Urinary bladder (tissue), 3 donors: ENCODE measurements at regions not wholly inside any gene's neighbourhood (a gene's known extent, or its start where the extent isn't known, plus 50 kb on each side); places are given as distances from the start of the nearest gene placed in this dataset.

Source experiments
- DNase-seq: peaks from one replicate; pipeline ENCODE4 v3.0.0-alpha.2; 2015; ENCODE audit errors: extremely low spot score
- H3K27ac ChIP-seq: one replicate; pipeline ENCODE4 v1.5.1; 2013; ENCODE audit warnings: low read depth, mild to moderate bottlenecking, moderate library complexity
- H3K36me3 ChIP-seq: one replicate; pipeline ENCODE4 v1.6.1; 2013; ENCODE audit warnings: mild to moderate bottlenecking, moderate library complexity; ENCODE audit not compliant: insufficient read depth
- H3K4me1 ChIP-seq: one replicate; pipeline ENCODE4 v1.6.1; 2013; ENCODE audit warnings: mild to moderate bottlenecking, moderate library complexity; ENCODE audit not compliant: insufficient read depth
- H3K4me3 ChIP-seq: one replicate; pipeline ENCODE4 v1.5.1; 2013; ENCODE audit warnings: low read depth, low read length
- WGBS: extraction: QIAGEN DNeasy Blood & Tissue Kit; methylation state at CpG from one replicate; pipeline ENCODE4 v1.1.7; 2013; 5-methylcytosine and 5-hydroxymethylcytosine counted together
- donor health status: healthy with polysubstance abuse.
- donor health status: healthy.

GRCh38 chr7:16301291-16301690, 120.0 kb downstream of the CRPPA start:
- Histone ChIP-seq H3K36me3 (no peaks in the 10 kb centered on the region), H3K4me3 (no peak overlapping the region), H3K4me1 (no peaks in the 10 kb centered on the region), H3K27ac (no peak overlapping the region)
- WGBS, result 53% methylated on average over 4 of the region's 4 CpGs
- no peak for DNase-seq

GRCh38 chr7:16300361-16300895, 120.9 kb downstream of the CRPPA start:
- no peak for DNase-seq
- no peak overlapping the region for H3K27ac ChIP-seq
- 78% methylated on average over 3 of the region's 3 CpGs for WGBS
- H3K36me3 ChIP-seq, result no peaks in the 10 kb centered on the region
- no peak overlapping the region for H3K4me3 ChIP-seq
- no peaks in the 10 kb centered on the region for H3K4me1 ChIP-seq

GRCh38 chr7:16299853-16300252, 121.5 kb downstream of the CRPPA start:
- H3K4me1 ChIP-seq, result no peaks in the 10 kb centered on the region
- H3K36me3 ChIP-seq, result no peaks in the 10 kb centered on the region
- no peak for DNase-seq
- WGBS, result 52% methylated on average over 5 of the region's 5 CpGs
- no peak overlapping the region for H3K4me3 ChIP-seq
- no peak overlapping the region for H3K27ac ChIP-seq

GRCh38 chr7:16298221-16298620, 123.1 kb downstream of the CRPPA start:
- Histone ChIP-seq H3K36me3 (no peaks in the 10 kb centered on the region), H3K4me1 (no peaks in the 10 kb centered on the region), H3K27ac (no peak overlapping the region), H3K4me3 (no peak overlapping the region)
- DNase-seq, result no peak

DNA sequence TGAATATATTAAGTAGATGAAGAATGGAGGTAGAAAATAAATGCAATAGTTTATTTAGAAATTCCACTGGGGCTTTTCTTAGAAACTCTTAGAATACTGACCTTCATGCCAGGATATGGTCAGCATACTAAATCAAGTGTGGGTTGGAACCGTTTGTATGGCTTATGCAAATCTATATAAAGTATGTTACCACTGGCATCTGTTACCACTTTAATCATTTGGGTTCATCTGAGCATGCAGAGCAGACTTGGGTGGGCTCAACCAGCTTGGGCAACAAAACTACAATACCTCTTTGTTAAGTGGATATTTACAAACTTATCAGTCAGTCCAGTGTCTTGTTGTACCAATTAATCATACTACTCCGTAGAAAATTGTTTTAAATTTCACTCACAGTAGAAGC, 125.8 kb downstream of the CRPPA start:
- no peak for DNase-seq
- H3K4me1 ChIP-seq, result no peaks in the 10 kb centered on the region
- no peak overlapping the region for H3K4me3 ChIP-seq
- H3K36me3 ChIP-seq, result no peaks in the 10 kb centered on the region
- 45% methylated on average over 2 of the region's 2 CpGs for WGBS
- H3K27ac ChIP-seq, result no peak overlapping the region

GRCh38 chr7:16293669-16294425, 127.5 kb downstream of the CRPPA start:
- Histone ChIP-seq H3K4me1 (no peaks in the 10 kb centered on the region), H3K36me3 (no peaks in the 10 kb centered on the region), H3K4me3 (no peak overlapping the region), H3K27ac (no peak overlapping the region)
- no peak for DNase-seq
- WGBS, result 87% methylated on average over 3 of the region's 3 CpGs

DNA sequence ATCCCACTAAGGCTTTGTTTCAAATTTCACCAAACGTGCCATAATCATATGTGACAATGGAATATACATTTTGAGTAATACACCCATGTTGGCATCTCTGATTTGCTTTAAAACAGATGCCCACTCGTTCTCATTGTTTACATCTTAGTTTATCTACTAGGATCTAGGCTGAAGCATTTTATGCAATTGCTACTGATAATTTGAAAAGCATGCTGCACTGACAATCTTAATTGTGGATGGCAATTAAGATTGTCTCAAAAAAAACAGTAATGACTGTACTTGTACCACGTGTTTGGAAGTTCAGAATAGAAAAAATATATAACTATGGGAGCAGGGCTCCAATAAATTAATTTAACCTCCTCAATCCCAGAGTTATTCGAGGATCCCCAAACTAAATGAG, 136.8 kb downstream of the CRPPA start:
- H3K36me3 ChIP-seq, result no peaks in the 10 kb centered on the region
- H3K27ac ChIP-seq, result no peak overlapping the region
- WGBS, result 70% methylated on average over 4 of the region's 4 CpGs
- no peak for DNase-seq
- H3K4me1 ChIP-seq, result no peaks in the 10 kb centered on the region
- no peak overlapping the region for H3K4me3 ChIP-seq

DNA sequence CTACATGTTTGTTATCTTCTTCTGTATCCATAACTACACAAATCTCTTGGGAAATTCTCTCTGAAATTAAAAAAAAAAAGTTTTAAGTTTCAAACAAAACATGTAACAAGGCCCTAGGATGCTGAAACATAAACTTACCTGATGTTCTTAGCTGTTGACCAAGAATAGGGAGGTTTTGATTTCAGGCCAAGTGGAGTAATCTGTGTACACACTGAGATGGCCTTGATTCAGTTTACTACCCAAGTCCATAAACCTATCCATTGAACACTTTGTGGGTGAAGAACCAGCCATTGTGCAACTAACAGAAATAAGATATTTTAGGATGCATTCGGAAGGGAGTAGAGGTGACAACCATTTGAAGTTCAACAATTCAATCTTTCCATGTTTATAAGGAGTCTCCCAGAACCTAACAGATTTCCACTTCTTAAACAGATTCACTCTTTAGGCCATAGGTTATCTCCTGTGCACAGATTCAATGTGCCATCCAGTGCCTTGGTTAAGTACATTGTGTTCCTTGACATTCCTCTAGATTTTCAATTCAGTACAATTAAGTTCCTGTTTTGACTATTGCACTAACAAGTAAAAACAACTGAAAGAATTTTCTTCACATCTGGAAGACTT, 143.1 kb downstream of the CRPPA start:
- Histone ChIP-seq H3K4me1 (no peaks in the 10 kb centered on the region), H3K27ac (no peak overlapping the region), H3K4me3 (no peak overlapping the region), H3K36me3 (no peaks in the 10 kb centered on the region)
- DNase-seq, result no peak
- WGBS, result 87% methylated on average over 1 of the region's 1 CpG

GRCh38 chr7:16271990-16272665, 149.2 kb downstream of the CRPPA start:
- 36% methylated on average over 2 of the region's 2 CpGs for WGBS
- Histone ChIP-seq H3K4me3 (no peak overlapping the region), H3K36me3 (no peaks in the 10 kb centered on the region), H3K4me1 (no peaks in the 10 kb centered on the region), H3K27ac (no peak overlapping the region)
- DNase-seq, result no peak

- Histone ChIP-seq H3K27ac (no peak overlapping the region), H3K4me3 (no peak overlapping the region), H3K36me3 (no peaks in the 10 kb centered on the region), H3K4me1 (no peaks in the 10 kb centered on the region)
- peak; percentile 45 for DNase-seq
- 41% methylated on average over 1 of the region's 1 CpG for WGBS
These were observed 149.9 kb downstream of the CRPPA start for GRCh38 chr7:16271355-16271915.

- no peak for DNase-seq
- H3K4me1 ChIP-seq, result no peaks in the 10 kb centered on the region
- no peak overlapping the region for H3K27ac ChIP-seq
- no peaks in the 10 kb centered on the region for H3K36me3 ChIP-seq
- no peak overlapping the region for H3K4me3 ChIP-seq
- 58% methylated on average over 4 of the region's 4 CpGs for WGBS
These were observed 150.5 kb downstream of the CRPPA start for GRCh38 chr7:16270844-16271243.

DNA sequence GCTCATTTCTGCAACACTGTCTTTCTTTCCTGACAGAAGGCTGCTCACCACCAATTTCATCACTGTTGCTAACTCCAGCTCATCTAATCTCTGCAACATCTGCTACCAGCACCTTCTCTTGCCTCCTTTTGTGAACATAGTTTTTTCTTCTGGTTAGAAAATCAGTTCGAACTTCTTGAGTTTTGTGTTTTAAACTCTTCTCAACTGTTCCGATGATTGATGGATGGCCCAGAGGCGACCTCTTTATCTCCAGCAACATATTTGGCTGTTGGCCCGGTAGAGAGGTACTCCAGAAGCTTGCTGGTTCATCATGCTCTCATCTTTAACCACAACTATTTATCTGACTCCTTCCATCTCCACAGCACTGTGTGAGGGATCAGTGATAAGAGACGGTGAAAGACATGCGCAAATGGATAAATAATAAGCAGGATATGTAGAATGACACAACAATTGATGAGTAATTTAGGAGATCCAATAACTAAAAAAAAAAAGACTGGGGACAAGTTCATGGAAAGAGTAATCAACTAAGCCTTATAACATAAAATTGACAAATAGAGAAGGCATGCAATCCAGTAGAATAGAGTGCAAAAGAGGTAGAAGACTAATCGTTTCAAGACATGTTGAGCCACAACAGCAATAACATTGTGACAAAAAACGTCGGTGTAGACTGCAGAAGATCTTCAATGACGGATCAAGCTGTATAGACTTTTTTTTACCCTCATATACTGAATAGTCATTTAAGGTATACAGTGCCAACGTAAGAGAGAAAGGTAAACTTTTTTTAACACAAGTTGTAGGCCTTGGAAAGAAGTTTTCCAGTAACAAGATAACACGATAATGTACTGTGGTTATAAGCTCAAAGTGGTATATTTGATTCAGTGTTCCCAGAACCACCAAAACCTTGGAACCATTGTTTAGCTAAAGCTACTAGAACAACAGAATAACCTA, 152.2 kb downstream of the CRPPA start:
- Histone ChIP-seq H3K36me3 (no peaks in the 10 kb centered on the region), H3K27ac (no peak overlapping the region), H3K4me1 (no peaks in the 10 kb centered on the region), H3K4me3 (no peak overlapping the region)
- WGBS, result 64% methylated on average over 12 of the region's 12 CpGs
- no peak for DNase-seq
